ENCODE measurements at regions not wholly inside any gene's neighbourhood (a gene's known extent, or its start where the extent isn't known, plus 50 kb on each side); places are given as distances from the start of the nearest gene placed in this dataset.

DNA sequence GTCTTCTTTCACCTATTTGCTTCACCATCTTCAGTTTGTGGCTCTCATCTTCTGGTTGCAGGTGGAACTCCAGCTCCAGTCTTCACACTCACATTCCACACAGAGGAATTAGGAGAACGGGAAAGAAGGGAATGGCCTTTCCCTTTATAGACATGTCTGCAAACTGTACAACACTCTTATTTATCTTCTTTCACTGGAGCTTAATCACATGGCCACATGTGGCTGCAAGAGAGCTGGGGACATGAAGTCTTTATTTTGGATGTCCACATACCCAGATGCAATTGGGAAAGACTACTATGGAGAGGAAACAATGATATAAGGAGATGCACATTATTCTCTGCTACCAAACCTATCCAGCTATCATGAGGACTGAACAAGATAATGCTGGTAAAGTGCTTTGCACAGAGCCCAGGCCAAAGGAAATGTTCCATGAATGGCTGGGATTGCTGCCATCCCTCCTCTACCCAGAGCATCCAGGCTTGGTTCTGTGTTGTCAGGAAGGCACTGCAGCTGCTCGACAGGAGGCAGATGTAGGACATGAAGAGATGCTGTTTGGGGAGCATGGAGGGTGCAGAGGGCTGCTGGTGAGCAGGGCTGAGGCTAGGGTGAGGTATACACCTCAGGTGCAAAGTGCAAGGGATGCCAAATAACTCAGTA is 183.8 kb upstream of the TBX20 start:
- DNase-seq: no peak

DNA sequence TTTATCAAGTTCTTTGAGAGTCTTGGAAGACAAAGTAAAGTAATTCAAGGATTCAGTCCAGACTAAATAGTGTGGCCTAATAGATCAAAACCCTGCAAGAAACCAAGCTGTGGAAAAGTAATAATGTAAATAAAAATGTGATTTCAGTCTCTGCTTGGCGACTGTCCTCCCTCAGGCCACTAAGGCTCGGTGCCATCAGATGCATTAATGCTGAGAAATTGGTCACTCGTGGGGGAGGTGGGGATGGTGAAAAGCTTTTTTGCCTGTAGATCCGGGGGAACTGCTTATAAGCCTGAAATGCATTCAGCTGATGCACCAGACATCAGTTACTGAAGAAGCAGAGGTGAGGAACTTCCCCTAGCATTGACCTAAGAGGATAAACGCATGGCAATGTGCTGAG is 182.6 kb upstream of the TBX20 start:
- no peak for DNase-seq

DNA sequence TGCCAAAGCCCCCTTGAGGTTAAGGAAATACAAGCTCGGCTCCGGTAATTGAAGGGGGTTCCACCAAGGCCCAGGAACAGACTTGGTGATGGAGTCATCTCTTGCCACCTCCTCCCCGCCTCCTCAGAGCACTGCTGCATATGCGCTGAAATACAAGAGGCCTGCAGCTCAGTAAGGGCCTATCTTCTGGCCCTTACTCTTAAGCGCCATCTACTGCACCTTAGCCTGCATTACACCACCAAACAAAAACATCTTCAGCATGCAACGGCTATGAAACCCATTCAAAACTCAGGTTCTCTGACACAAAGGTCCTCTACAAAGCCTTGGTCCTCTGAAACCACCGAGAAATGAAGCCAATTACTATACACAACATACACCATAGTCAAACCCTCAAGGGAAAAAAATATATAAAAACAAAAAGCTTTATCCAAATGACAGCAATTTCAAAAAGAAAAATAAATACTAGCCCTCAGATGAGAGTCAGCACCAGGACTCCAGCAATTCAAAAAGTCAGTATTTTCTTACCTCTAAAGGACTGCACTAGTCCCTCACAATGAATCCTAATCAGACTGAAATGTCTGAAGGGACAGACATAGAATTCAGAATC is 176.8 kb upstream of the TBX20 start:
- no peak for DNase-seq

DNA sequence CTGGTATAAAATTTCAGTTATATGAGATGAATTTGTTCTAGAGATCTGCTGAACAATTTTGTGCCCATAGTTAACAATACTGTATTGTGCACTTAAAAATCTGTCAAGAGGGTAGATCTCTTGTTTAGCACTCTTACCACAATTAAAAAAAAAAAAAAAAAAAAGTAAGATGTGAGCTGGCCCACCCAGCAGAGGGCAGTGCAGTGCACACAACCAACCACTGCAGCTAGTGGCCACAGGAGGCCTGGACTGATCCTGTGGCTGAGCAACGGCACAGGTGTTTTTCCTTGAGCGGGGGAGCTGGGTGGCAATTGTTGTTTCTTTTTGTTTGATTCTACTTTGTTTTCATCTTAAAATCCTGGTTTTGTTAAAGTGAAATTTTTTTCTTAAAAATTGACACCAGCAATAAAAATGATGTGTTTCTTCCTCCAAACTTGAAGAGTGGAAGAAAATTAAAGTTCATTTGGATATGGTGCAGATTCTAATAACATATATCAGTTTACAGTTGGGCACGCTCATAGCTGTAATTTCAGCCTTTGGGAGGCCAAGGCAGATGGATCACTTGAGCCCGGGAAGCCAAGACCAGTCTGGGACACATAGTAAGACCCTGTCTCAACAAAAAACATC is 171.1 kb upstream of the TBX20 start:
- peak; percentile 33 for DNase-seq

DNA sequence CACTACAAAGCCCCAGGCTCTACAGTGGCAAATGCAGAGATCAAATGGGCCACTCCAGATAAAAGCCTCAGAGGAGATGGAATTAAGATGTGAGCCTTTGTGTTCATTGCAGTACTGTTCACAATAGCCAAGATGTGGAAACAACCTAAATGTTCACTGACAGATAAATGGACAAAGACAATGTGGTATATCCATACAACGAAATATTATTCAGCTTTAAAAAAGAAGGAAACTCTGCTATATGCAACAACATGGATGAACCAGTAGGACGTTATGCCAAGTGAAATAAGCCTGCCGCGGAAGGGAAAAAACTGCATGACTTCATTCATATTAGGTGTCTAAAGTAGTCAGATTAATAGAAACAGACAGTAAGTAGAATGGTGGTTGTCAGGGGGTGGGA is 170.5 kb upstream of the TBX20 start:
- no peak for DNase-seq

DNA sequence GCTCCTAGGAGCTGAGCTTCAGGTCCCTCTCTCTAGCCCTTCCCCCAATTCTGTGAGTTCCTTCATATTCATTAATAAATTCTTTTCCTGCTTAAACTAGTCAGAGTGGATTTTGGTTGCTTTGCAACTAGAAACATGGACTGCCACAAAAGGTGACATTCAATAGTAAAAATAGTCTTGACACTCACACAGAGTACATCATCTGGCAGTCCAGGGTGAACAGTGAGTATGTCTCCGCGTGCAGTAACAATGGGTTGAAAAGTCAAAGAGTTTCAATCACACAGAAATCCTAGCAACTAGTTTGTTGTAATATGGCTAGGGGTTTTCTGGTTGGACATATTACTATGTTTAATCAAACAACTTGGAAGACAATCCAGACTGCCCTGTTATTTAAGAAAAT is 168.8 kb upstream of the TBX20 start:
- DNase-seq: no peak

DNA sequence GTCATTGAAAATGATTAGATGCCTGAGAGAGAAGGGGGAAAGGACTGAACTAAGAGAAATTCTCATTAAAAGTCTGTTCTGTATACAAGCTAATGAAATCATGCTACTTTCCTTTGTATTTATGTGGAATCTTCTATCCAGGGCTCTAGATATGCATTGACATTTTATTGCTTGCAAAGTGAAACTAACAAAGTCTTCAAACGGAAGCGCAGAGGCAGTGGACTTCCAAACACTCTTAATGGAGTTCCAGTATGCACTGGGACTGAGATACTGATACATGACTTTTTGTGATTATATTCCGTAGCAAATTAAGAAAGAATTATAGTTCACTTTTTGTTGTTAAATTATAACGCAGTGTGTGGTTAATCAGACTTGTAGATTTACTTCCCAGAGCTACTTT is 166.8 kb upstream of the TBX20 start:
- DNase-seq: no peak

DNA sequence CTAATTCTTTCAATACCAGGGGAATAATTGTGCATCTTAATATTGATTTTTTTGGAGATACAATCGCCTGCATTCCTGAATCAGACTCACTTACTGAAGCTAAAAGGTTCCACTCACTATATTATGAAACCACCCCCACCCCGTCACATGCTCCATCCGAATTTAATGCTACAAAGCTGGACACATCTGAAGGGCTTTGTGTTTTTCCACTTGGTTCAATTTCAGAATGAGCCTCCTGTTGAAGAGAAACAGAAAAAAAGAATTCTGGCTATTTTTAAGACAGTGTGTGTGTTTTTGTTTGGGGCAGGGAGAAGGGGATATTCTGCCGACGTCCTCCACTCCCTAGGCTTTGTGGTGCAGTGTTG is 165.5 kb upstream of the TBX20 start:
- DNase-seq: no peak

DNA sequence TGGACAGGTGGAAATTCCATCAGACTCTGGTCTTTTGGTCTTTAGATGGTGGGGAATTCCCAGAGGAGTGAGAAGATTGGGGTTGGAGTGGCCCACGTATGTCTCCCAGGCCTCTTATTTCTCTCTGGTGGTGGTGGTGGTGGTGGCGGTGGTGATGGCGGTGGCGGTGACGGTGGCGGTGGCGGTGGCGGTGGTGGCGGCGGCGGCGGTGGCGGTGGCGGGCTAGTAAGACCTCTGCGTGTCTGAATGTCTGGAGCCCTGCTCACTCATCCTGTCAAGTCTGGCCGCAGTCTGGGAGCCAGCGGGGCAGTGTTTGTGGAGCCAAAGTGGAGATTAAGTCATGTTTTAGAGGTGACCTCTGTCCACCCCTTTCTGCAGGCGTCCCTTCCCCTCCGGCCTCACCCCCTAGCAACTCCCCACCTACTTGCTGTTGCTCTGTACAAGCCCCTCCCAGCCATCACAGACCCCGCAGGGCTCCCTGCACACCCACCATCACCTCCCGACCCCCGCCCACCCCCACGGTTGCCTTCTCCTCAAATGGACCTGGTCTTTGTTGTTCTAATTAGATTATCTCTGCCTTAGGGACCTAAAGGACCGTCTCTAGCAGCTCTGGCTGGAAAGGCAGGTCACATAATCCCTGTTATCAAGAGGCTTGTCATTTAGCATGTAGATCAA is 165.0 kb upstream of the TBX20 start:
- no peak for DNase-seq

DNA sequence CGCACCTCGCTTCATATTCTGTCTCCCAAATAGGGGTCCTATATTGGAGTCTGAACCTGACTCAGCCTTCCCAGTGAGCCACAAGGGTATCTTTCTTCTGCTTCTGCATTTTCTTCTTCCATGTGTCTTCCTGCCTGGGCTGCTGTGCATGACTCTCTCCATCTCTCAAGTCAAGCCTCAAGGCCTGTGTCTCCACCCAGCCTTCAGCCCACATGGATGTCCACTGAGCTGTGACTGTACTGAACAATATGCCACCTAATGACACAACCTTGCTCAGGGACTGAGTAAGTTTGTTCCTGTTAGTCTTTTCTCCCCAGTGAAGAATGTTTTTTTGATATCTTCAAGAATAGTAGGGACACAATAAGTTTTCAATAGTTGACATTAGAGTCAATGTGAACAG is 162.7 kb upstream of the TBX20 start:
- no peak for DNase-seq

DNA sequence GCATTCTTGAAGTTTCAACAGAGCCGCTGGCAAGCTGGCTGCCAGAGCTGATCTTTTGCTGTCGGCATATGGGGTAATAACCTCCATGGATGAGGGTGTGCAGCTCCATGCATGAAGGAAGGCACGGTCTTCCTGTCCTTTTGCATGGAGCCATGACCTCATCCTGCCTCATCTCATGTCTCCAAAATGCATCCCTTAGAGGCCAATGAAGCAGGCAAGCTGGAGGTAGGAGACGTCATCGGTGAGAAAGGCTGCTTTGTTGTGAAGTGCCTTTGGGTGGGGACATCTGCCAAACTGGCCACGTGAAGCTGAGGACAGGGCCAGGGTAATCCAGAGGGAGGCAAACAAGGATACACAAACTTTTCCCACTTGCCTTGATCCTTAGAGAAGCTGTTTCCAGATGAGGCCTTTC is 161.5 kb upstream of the TBX20 start:
- DNase-seq: no peak

DNA sequence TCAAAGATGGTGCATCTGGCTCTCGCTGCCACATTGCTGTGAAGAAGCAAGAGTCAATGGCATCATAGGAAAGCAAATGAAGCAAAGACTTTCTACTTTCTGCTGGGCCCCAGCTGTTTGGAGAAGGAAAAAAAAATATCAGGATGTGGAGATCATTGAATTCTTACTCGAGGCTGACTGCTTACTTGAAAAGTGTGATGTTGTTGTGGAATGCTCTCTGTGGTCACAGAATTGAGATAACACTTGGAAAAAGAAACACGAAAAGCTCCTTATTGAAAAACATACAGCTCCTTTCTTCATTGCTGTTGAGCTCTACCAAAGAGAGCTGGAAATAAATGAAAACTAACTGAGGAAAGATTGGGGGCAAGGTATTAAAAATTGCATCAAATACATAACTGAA is 157.4 kb upstream of the TBX20 start:
- DNase-seq: no peak

DNA sequence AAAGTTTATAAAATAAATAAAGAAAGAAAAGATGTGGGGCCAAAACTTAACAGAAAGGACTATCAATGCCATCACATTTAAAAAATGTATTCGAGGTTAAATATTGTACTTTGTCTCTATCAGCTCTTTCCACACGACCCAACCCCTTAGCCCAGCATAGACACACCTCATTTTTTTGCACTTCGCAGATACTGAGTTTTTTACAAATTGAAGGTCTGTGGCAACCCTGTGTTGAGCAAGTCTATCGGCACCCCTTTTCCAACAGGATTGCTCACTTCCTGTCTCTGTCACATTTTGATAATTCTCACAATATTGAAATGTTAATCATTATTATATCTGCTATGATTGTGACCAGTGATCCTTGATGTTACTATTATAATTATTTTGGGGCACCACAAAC is 151.6 kb upstream of the TBX20 start:
- no peak for DNase-seq

DNA sequence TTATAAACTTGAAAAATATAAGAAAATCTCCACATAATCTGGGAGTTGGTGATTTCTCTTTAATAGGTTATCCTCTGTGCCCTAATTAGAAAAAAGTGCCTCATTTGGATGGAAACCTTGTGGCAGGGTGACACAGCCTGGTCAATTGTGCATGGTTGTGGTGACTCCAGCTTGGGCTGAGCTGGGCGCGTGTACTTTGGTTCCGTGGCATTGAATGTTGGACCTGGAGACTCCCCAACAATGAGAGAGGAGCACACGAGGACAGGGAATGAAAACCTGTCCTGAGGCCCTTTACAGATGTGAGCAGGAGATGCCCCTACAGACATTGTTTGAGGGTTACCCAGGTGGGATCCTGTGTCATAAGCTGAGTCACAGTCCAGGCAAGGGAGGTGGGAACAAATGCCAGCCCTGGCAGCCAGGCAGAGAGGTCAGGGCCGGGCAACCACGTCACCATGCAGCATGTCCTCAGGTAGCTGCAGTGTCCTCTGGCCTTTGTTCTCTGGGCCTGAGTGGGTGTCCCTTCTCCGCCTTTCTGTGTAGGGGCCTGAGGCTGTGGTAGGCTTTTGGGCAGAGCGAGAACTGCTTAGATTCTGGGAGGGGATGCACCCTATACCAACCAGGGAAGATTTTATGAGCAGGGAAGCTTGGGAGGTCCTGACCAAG is 147.4 kb upstream of the TBX20 start:
- DNase-seq: no peak

DNA sequence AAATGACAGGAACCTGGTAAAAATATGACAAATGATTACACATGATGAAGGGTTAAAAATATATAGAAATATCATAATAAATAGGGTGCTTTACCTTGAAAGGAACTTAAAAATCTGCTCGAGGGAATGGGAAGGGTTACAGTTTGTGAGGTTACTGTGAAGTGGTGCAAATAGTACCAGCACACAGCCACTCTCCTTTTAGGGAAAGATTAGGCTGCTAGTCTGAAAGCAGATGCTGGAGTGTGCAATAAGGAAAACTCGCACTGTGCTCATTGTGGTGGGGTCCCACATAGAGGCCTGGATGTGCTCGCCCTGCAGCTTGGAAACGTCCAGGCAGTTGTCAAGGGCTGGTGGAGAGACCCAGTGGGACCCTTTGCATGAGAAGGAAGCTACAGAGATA is 145.9 kb upstream of the TBX20 start:
- no peak for DNase-seq

DNA sequence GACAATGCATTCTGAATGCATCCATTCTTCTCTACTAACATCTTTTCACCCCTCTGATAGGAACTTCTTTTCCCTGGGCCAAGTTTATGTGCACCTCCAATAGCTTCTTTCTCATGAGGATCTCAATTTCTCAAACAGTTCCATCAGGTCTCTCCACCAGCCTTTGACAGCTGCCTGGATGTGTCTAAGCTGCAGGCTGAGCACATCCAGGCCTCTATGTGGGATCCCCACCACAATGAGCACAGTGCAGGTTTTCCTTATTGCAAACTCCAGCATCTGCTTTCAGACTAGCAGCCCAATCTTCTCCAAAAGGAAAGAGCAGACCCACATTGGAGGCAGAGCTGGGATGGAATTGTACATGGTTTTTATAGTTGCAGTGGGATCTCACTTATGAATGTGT is 145.3 kb upstream of the TBX20 start:
- no peak for DNase-seq

DNA sequence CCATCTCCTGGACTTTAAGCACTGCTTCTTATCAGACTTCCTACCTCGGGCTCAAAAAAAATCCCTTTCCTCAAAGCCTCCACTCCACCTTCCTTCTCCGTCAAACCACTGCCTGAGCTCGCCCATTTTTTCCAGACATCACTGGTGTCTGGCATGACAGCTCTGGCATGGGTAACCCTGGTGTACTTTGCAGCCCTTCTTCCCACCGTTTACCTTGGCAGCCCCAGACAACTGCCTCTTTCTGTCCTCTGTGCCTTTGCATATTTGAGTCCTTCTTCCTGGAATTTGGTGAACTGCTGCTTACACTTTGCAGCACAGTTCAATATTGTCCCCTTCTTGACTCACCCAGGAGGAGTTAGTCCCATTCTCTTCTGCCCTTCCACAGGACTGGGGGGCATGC is 144.6 kb upstream of the TBX20 start:
- DNase-seq: no peak

DNA sequence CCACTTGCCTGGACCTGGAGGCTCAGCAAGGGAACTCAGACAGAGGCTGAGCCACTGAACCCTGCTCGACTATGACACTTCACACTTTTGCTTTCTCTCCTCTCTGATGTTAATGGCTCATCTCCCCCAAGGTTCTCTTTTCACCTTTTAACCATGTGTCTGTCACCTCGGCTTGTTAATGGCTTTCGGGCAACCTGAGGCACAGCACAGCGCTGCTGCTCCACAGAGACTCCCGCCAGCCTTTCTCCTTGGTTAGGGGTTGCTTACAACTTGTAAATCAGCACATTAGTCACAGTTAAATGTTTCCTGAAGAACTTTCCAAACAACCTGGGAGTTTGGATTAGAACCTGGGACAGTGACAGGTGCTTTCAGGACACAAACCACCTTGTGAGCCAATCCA is 136.2 kb upstream of the TBX20 start:
- DNase-seq: no peak

DNA sequence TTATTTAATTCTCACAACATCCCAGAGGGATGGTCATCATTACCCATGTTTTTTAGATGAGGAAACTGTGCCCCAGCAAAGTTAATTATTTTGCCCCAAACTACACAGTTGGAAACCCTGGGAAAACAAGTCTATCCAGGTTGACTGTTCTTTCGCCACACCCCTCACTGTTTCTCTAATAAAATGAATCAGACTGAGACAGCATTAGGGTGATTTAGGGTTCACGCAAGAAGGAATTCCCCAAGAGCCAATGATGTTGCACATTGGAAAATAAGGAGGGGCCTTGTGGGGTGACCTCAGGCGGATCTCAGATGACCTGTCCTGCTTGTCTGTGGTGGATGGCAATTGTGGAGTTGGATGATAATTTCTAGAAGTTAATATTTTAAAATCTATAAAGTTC is 135.7 kb upstream of the TBX20 start:
- no peak for DNase-seq

DNA sequence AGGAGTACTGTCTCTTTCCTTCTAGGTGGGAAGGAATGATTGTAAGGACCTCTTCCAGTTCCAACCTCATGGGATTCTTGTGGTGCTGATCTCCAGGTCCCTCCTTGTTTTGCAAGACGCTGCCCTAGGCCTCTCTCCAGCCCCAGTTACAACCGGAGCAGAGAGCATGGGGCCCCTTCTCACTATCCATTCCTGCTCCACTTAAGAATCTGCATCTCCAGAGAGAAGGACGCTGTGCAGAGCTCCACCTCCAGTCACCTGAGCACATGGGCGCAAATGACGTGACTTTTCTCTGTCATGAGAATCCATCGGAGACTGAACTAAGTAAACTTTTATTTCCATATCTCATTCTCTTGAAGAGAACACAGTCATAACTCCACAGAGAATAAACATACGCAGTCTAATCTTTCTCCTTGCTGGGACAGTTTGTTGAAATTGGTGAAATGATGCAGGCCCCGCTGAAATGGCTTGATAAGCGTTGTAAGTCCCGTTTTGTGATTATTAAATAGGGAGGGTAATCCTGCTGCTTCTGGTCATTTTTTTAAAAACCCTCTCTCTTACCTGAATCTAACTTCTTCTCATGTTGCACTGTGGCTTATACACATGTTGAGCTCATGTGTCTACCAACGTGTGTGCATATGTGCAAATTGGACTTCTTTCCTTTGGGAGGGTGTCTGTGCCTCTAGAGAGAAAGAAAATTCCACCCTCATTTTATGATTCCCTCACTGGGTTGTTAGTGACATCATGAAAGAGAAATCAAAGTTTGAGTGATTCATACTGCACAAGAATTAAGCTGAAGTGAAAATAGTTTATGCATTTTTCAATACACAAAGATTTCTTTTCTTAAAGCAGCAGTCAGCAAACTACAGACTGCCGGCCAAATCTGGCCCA is 133.2 kb upstream of the TBX20 start:
- no peak for DNase-seq

DNA sequence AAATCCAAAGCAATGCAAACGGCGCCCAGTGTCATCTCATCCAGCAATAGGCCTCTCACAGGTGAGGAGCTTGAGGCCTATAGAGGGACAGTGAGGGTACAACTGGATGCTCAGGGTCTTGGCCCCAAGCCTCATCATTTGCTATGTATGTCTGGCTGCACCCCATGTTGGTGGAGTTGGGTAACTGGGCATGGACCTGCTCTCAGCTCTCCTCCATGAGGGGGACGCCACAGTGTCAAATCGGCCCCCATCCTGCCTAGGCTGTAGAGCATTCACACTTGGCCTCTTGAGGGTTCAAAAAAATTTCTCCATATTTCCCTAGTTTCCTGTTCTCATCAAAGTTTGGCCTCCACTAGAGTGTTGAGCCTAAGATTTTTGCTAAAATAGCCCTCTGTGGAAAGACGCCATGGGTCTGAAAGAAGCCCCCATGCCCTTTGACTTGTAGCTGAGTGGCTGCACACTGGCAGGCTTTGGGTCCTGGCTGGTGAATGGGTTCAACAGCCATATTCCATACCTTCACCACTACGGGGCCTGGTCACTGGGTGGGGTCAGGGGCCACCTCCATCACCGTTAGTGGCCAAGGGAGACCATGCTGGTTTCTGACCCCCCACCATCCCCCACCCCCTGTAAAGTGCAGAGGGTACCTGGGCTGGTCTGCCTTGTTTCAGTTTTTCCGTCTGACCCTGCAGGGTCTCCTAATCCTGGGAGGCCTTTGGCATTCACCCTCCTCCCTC is 132.3 kb upstream of the TBX20 start:
- DNase-seq: no peak
